HepG2 (cell line): ENCODE measurements at regions not wholly inside any gene's neighbourhood (a gene's known extent, or its start where the extent isn't known, plus 50 kb on each side); places are given as distances from the start of the nearest gene placed in this dataset.

Source experiments
- ATAC-seq: fragments of 200-7000 bp; cut with Tn5 transposase; 3 replicates; pipeline ENCODE4 v1.9.1; 2020; ENCODE audit warnings: mild to moderate bottlenecking, moderate library complexity
- BruUV-seq: library from RNA; stranded (reverse); fragments of 400-500 nt; replicated peaks from 2 replicates; lab custom pipeline; 2021; lab: Mats Ljungman, UMichigan
- CTCF ChIA-PET: fragments of 300-600 bp; formaldehyde crosslinking; extraction: SDS; loops from one replicate; lab custom pipeline; 2021; ENCODE audit warnings: low total read pairs, inconsistent platforms, low intra/inter-chr PET ratio; lab: Yijun Ruan, JAX
- POLR2A ChIA-PET: fragments of 350-600 bp; sonication (Branson Sonifier 250); formaldehyde crosslinking; loops from one replicate; lab custom pipeline; 2020; ENCODE audit warnings: antibody characterized with exemption, inconsistent platforms; lab: Yijun Ruan, JAX
- DNase-seq: peaks from one replicate; pipeline ENCODE4 v3.0.0-alpha.2; 2015; ENCODE audit warnings: low spot score
- FAIRE-seq: peaks from 3 replicates; lab custom pipeline; 2011; peaks lifted over from hg19 to GRCh38; lab: Jason Lieb, UNC
- H2AFZ ChIP-seq: one replicate; pipeline ENCODE4 v1.6.1; 2011; ENCODE audit warnings: low read length, inconsistent platforms
- H3K27ac ChIP-seq: fragments of 300-600 bp; 3 replicates; pipeline ENCODE4 v1.8.0; 2011; ENCODE audit warnings: mixed run types, mild to moderate bottlenecking, mixed read lengths, low read length, inconsistent platforms; ENCODE audit not compliant: insufficient read depth; ENCODE audit errors: extremely low read length
- H3K27me3 ChIP-seq, 2 experiments: fragments of 200-600 bp in 1 of 2; 2 replicates in 1 of 2; 3 replicates in 1 of 2; pipeline versions ENCODE4 v1.6.0 to v1.8.0; 2011; ENCODE audit warnings: low read length in 2 of 2, mild to moderate bottlenecking in 2 of 2, moderate library complexity in 2 of 2, inconsistent platforms in 1 of 2; ENCODE audit not compliant: insufficient read depth in 2 of 2, control insufficient read depth in 1 of 2
- H3K36me3 ChIP-seq, 2 experiments: fragments of 200-600 bp in 1 of 2; replicated peaks in 1 of 2; 2 replicates in 1 of 2; 3 replicates in 1 of 2; pipeline versions ENCODE4 v1.5.1 to v1.8.0; 2011; ENCODE audit warnings: low read length in 2 of 2, inconsistent platforms in 1 of 2; ENCODE audit not compliant: insufficient read depth in 2 of 2, control insufficient read depth in 1 of 2
- H3K4me1 ChIP-seq: 2 replicates; pipeline ENCODE4 v1.5.1; 2012; ENCODE audit warnings: low read length, inconsistent platforms; ENCODE audit not compliant: insufficient read depth
- H3K4me2 ChIP-seq: 2 replicates; pipeline ENCODE4 v1.6.0; 2011; ENCODE audit warnings: low read depth, low read length, inconsistent platforms
- H3K4me3 ChIP-seq, 3 experiments: fragments of 200-600 bp in 1 of 3; sonication (generic), shearing (Covaris generic) in 1 of 3; replicated peaks in 1 of 3; 2 replicates each; pipeline ENCODE4 v1.5.1; 2011 to 2016; ENCODE audit warnings: low read length in 3 of 3, inconsistent platforms in 2 of 3, low read depth in 2 of 3, mild to moderate bottlenecking in 2 of 3, control low read depth in 1 of 3, mixed read lengths in 1 of 3; ENCODE audit not compliant: insufficient read depth in 1 of 3
- H3K79me2 ChIP-seq: one replicate; pipeline ENCODE4 v1.6.1; 2011; ENCODE audit warnings: low read length, inconsistent platforms; ENCODE audit not compliant: insufficient read depth
- H3K9ac ChIP-seq: 2 replicates; pipeline ENCODE4 v1.6.0; 2011; ENCODE audit warnings: mild to moderate bottlenecking, low read depth, low read length, inconsistent platforms; ENCODE audit not compliant: insufficient read depth
- H3K9me3 ChIP-seq: 2 replicates; pipeline ENCODE4 v1.5.1; 2012; ENCODE audit warnings: mild to moderate bottlenecking, low read length
- H4K20me1 ChIP-seq: 2 replicates; pipeline ENCODE4 v1.6.0; 2011; ENCODE audit warnings: inconsistent platforms, mild to moderate bottlenecking, low read length, moderate library complexity; ENCODE audit not compliant: insufficient read depth
- MIER2 ChIP-seq: IDR thresholded peaks from 2 replicates; pipeline ENCODE4 v1.6.1; 2016; ENCODE audit warnings: missing biosample characterization, missing genetic modification reagents
- ZNF253 ChIP-seq: sonication (generic); formaldehyde crosslinking; IDR thresholded peaks from 2 replicates; pipeline ENCODE4 v1.8.0; 2022; ENCODE audit warnings: mild to moderate bottlenecking, missing genetic modification reagents, borderline replicate concordance
- in situ Hi-C: cut with HindIII; loops from 2 replicates; pipeline ENCODE4 v1.10.0; 2017; ENCODE audit warnings: low pct_unique_long_range_greater_than_20kb; ENCODE audit not compliant: extremely low pct_ligation_motif_present
- intact Hi-C: fragments of 100-400 bp; cut with micrococcal nuclease; formaldehyde crosslinking; loops from one replicate; pipeline ENCODE4 v1.10.0; 2022; ENCODE audit not compliant: unreplicated experiment
- TF ChIP-seq, protein P1 (sequence below): sonication (generic); formaldehyde crosslinking; IDR thresholded peaks from 2 replicates; pipeline ENCODE4; 2020; ENCODE audit warnings: missing genetic modification reagents, mild to moderate bottlenecking, borderline replicate concordance
- TF ChIP-seq, protein P2 (sequence below): sonication (generic); formaldehyde crosslinking; IDR thresholded peaks from 2 replicates; pipeline ENCODE4 v1.5.0; 2020; ENCODE audit warnings: mild to moderate bottlenecking, missing genetic modification reagents, borderline replicate concordance

DNA sequence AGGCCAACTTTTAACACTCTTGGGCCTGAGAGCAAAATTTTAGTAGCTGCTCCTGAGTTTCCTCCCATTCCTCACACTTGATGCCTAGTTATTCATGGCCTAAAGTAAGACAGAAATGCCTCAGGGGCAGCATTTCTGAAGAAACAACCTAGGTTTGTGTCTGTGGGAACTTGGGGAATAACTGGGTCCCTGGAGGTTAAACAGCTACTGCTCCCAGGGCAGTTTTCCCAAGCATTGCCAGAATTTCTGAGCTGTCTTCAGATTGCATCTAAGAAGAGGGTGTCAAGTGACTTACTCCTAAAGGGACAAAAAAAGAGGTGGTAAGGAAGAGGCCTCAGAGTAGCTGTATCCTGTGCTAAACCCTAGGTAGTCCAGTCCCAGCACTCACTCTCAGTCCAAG is 130.8 kb upstream of the ACSL4 start:
- POLR2A ChIA-PET = no interaction called here
- ATAC-seq = no peak
- no peak overlapping the region for H3K27ac ChIP-seq
- BruUV-seq = no TSS peak
- intact Hi-C loops = no loop called here
- no peaks in the 10 kb centered on the region for H4K20me1 ChIP-seq
- TF ChIP-seq, protein P1, sequence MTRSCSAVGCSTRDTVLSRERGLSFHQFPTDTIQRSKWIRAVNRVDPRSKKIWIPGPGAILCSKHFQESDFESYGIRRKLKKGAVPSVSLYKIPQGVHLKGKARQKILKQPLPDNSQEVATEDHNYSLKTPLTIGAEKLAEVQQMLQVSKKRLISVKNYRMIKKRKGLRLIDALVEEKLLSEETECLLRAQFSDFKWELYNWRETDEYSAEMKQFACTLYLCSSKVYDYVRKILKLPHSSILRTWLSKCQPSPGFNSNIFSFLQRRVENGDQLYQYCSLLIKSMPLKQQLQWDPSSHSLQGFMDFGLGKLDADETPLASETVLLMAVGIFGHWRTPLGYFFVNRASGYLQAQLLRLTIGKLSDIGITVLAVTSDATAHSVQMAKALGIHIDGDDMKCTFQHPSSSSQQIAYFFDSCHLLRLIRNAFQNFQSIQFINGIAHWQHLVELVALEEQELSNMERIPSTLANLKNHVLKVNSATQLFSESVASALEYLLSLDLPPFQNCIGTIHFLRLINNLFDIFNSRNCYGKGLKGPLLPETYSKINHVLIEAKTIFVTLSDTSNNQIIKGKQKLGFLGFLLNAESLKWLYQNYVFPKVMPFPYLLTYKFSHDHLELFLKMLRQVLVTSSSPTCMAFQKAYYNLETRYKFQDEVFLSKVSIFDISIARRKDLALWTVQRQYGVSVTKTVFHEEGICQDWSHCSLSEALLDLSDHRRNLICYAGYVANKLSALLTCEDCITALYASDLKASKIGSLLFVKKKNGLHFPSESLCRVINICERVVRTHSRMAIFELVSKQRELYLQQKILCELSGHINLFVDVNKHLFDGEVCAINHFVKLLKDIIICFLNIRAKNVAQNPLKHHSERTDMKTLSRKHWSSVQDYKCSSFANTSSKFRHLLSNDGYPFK (CRISPR knock-in tag) = no peak
- TF ChIP-seq ZNF253 (CRISPR knock-in tag) = no peak
- TF ChIP-seq, protein P2, sequence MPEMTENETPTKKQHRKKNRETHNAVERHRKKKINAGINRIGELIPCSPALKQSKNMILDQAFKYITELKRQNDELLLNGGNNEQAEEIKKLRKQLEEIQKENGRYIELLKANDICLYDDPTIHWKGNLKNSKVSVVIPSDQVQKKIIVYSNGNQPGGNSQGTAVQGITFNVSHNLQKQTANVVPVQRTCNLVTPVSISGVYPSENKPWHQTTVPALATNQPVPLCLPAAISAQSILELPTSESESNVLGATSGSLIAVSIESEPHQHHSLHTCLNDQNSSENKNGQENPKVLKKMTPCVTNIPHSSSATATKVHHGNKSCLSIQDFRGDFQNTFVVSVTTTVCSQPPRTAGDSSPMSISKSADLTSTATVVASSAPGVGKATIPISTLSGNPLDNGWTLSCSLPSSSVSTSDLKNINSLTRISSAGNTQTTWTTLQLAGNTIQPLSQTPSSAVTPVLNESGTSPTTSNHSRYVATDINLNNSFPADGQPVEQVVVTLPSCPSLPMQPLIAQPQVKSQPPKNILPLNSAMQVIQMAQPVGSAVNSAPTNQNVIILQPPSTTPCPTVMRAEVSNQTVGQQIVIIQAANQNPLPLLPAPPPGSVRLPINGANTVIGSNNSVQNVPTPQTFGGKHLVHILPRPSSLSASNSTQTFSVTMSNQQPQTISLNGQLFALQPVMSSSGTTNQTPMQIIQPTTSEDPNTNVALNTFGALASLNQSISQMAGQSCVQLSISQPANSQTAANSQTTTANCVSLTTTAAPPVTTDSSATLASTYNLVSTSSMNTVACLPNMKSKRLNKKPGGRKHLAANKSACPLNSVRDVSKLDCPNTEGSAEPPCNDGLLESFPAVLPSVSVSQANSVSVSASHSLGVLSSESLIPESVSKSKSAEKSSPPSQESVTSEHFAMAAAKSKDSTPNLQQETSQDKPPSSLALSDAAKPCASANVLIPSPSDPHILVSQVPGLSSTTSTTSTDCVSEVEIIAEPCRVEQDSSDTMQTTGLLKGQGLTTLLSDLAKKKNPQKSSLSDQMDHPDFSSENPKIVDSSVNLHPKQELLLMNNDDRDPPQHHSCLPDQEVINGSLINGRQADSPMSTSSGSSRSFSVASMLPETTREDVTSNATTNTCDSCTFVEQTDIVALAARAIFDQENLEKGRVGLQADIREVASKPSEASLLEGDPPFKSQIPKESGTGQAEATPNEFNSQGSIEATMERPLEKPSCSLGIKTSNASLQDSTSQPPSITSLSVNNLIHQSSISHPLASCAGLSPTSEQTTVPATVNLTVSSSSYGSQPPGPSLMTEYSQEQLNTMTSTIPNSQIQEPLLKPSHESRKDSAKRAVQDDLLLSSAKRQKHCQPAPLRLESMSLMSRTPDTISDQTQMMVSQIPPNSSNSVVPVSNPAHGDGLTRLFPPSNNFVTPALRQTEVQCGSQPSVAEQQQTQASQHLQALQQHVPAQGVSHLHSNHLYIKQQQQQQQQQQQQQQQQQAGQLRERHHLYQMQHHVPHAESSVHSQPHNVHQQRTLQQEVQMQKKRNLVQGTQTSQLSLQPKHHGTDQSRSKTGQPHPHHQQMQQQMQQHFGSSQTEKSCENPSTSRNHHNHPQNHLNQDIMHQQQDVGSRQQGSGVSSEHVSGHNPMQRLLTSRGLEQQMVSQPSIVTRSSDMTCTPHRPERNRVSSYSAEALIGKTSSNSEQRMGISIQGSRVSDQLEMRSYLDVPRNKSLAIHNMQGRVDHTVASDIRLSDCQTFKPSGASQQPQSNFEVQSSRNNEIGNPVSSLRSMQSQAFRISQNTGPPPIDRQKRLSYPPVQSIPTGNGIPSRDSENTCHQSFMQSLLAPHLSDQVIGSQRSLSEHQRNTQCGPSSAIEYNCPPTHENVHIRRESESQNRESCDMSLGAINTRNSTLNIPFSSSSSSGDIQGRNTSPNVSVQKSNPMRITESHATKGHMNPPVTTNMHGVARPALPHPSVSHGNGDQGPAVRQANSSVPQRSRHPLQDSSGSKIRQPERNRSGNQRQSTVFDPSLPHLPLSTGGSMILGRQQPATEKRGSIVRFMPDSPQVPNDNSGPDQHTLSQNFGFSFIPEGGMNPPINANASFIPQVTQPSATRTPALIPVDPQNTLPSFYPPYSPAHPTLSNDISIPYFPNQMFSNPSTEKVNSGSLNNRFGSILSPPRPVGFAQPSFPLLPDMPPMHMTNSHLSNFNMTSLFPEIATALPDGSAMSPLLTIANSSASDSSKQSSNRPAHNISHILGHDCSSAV (CRISPR knock-in tag) = no peak
- no peak for TF ChIP-seq MIER2 (CRISPR knock-in tag)
- TF ChIP-seq, all 625 proteins: peak for 0
- FAIRE-seq (no peak), DNase-seq (no peak)
- H3K4me3 ChIP-seq = no peak overlapping the region
- H3K27me3 ChIP-seq = no peaks in the 10 kb centered on the region
- H3K9me3 ChIP-seq = no peaks in the 10 kb centered on the region
- in situ Hi-C loops = no loop called here
- H2AFZ ChIP-seq = no peak overlapping the region
- peaks cover 43% of the 10 kb centered on the region for H3K4me1 ChIP-seq
- CTCF ChIA-PET = no interaction called here
- H3K9ac ChIP-seq = no peak overlapping the region
- no peaks in the 10 kb centered on the region for H3K36me3 ChIP-seq
- no peak overlapping the region for H3K4me2 ChIP-seq
- H3K79me2 ChIP-seq = no peaks in the 10 kb centered on the region
